GM18519 (cell line): ENCODE measurements at regions not wholly inside any gene's neighbourhood (a gene's known extent, or its start where the extent isn't known, plus 50 kb on each side); places are given as distances from the start of the nearest gene placed in this dataset.
"Not testable (repeated sequence)": the region's sequence is repeated elsewhere in the genome, so short reads cannot be mapped to it uniquely, and the experiment has no call there.

ENCODE experiments used
- ATAC-seq: cut with Tn5 transposase; IDR thresholded peaks from one replicate; pipeline ENCODE4 v1.9.1; 2021; ENCODE audit warnings: mild to moderate bottlenecking, moderate library complexity; ENCODE audit not compliant: unreplicated experiment, low FRiP score

DNA sequence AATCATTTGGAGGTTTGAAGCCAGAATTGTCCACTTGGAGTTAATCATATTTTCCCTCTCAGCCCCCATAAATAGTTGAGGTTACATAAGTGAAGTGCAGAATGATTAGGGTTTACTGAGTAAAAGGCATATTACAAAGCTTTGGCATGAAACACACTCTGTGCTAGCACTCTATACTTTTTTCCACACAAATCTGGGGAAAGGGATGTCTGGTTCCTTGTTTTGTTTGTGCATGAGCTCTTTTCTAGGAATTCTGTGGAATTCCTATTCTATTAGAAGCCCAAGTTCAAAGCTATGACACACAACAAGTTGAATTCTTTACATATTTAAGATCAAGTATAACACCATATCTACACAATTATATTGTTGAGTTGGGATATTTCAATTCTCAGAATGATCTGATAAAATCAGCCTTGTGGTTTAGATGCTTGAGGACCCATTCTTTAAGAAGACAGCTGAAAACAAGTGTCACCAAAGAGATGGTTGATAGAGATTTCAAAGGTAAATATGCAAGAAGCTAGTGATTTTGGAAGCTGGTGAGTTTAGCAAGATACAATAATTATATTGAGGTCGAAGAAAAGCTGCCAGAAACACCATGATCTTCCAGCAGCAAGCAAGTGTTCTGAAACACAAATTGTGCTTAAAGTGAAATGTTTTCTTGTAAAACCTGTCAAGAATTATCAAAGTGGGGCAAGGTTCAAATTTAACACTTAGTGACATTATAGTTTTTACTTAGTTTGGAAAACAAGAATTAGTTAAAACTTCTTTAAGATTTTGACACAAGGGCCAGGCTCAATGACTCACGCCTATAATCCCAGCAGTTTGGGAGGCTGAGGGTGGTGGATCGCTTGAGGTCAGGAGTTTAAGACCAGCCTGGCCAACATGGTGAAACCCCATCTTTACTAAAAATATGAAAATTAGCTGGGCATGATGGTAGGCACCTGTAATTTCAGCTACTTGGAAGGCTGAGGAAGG is 122.6 kb downstream of the INHBA start:
- no peak for ATAC-seq

DNA sequence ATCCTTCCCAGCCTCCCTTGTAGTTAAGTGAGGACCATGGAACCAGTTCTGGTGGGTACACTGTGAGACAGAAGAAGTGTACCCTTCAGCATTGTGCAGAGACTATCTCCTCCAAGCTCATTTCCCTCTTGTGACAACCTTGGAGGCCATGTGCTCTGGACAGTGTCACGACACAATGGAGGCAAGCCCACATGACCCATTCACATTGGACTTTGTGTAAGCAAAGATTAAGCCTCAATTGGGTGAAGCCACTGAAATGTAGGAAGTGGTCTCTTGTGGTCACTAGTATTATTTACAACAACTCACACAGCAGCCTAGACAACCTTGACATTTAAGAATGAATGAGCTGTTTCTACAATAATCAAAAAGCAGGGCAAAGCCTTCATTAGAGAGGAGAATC is 124.2 kb downstream of the INHBA start:
- ATAC-seq = no peak

- ATAC-seq = no peak
These were observed 126.7 kb downstream of the INHBA start for GRCh38 chr7:41576166-41576565.

- no peak for ATAC-seq
These were observed 128.5 kb downstream of the INHBA start for GRCh38 chr7:41574377-41574776.

DNA sequence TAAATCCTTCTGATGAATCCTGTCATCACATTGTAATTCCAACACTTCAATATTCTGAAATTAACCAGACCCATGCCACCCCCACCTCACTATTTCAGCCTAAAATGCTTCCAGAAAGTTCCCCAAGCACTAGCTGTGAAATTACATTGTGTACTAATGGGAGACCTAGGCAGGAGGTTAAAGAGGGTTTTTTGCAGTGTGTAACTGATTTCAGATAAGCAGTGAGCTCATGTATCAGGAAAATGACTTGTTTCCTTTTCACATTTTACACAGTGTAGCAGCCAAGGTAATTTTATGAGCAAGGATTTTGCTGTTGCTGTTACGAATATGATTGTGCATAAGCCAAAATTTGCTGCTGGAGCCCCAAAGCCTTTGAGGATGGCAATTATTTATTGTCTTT is 129.0 kb downstream of the INHBA start:
- ATAC-seq = no peak

DNA sequence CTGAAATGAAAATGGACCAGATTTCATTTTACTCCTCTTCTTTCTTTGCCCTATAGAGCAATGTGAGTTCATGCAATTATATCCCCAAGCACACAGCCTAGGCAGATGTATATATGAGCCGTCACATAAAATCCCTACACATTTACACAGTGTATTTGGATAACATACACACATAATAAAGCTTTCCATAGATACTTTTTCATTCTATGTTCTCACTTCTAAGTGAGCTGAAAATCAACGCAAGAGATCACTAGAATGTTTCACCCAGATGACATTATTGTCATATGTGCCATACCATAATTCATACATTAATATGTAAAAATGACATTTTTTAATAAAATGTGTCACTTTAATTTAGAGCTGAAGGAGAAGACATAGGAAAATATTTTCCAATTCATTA is 129.4 kb downstream of the INHBA start:
- no peak for ATAC-seq

GRCh38 chr7:41573015-41573414 is 129.9 kb downstream of the INHBA start:
- no peak for ATAC-seq

GRCh38 chr7:41571573-41571972 is 131.3 kb downstream of the INHBA start:
- no peak for ATAC-seq

GRCh38 chr7:41570766-41571165 is 132.1 kb downstream of the INHBA start:
- ATAC-seq = no peak

DNA sequence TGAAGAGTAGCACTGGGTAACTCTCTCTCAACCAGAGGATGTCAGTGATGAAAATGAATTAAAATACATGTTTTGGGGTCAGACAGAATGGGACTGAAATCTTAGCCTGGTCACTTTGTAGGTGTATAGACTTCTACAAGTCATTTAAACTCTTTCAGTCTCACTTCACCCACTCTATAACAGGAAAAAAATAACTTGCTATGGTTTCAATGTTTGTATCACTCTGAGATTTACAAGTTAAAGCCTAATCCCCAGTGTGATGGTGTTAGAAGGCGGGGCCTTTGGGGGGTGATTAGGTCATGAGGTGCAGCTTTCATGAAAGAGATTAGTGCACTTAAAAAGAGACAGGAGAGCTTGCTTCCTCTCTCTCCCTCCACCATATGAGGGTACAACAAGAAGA is 134.8 kb downstream of the INHBA start:
- ATAC-seq = peak; percentile 61

- ATAC-seq = no peak
These were observed 135.2 kb downstream of the INHBA start for GRCh38 chr7:41567731-41568114.

DNA sequence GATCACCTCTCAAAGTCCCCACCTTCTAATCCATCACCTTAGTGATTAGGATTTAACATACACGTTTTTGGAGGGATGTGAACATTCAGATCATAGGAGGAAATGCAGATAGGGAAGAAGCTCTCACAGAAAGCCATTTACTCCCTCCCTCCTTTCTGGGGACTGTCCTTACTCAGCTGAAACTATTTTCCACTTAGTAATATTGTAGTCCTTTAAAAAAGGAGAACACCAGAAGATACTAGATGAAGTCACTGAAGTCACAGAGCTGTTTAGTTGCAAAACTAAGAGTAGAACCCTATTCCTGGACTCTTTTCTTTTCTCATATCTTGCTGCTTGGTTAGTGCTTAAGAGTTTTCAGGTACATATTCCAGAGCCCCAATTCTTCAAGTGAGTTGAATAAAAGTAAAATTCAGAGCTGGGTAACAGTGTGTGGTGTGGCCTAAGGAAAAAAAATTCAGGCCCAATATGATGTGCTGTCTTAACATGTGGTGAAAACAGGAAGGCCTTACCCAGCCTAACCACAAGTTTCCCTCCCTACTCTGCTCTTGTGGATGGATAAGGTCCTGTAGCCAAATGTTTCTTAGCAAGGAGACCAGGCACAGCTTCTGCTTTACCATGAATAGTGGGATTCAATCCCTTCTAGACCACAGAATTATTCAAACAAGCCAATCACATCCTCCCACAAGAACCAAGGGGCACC is 135.7 kb downstream of the INHBA start:
- no peak for ATAC-seq

- ATAC-seq = no peak
These were observed 136.3 kb downstream of the INHBA start for GRCh38 chr7:41566581-41566980.

GRCh38 chr7:41565655-41566054 is 137.2 kb downstream of the INHBA start:
- no peak for ATAC-seq

DNA sequence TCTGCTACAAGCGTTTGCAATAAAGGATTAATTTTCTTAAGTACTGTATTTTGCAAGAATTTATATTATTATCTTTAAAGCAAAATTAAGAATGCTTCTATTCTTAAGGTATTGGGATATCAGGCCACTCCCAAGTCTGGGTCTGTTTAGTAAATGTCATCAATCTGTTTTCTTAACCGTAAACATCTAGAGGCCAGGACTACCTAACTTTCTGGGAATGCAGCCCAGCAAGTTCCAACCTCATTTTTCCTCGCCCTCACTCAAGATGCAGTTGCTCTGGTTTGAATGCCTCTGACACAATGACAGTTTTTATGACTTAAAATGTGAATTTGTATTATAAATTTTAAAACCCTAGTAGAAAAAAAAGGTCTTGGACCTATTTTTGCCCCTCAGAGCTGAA is 143.5 kb downstream of the INHBA start:
- ATAC-seq = no peak

GRCh38 chr7:41554481-41554880 is 148.4 kb downstream of the INHBA start:
- ATAC-seq = no peak

GRCh38 chr7:41550046-41550445 is 152.8 kb downstream of the INHBA start:
- not testable (repeated sequence) for ATAC-seq

GRCh38 chr7:41544241-41544640 is 158.6 kb downstream of the INHBA start:
- no peak for ATAC-seq

DNA sequence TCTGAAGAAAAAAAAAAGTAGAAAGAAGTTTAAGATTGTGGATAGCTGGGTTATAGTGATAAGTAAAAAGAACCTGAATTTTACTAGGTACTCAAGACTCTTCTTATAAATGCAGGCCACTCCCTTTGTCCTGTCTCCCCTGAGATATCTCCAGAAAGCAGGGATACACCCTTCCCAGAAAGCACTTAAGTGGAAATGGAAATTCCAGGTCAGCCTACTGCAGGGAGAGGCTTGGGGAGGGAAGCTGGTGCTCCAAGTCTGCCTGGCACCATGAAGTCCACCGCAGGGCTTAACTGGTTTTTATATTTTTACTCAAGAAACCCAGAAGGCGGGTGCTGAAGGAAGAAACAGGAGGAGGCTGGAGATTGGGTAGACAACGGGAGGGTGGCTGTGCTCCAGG is 162.3 kb downstream of the INHBA start:
- ATAC-seq = no peak

- ATAC-seq = no peak
These were observed 163.8 kb downstream of the INHBA start for GRCh38 chr7:41538810-41539724.
